ENCODE measurements at regions not wholly inside any gene's neighbourhood (a gene's known extent, or its start where the extent isn't known, plus 50 kb on each side); places are given as distances from the start of the nearest gene placed in this dataset.
"Not testable (repeated sequence)": the region's sequence is repeated elsewhere in the genome, so short reads cannot be mapped to it uniquely, and the experiment has no call there.

DNA sequence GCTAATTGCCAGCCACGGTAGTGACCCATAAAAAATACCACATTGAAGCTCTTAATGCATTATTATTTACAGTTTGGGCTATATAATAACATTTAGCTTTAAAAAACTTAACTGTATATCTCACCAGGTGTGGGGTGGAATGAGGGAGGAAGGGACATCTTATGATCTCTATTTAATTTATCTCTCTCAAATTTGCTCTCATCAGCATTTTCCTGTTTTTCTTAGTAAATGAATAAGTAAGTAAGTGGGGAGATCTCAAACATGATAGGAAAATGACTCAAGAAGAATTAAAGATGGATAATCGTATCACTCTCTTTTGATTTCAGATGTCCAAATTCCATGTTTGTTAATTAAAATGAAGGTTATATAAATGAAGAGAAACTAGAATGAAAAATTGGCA, 200.7 kb upstream of the NR3C2 start:
- Histone ChIP-seq H3K4me3 (ENCODE audit: low read length) (no peak overlapping the region), H3K4me1 (ENCODE audit: insufficient read depth, low read length) (no peaks in the 10 kb centered on the region), H3K9me3 (ENCODE audit: insufficient read depth, low read depth, low read length) (peaks cover 15% of the 10 kb centered on the region), H3K9ac (ENCODE audit: low read depth, low read length) (no peak overlapping the region), H3K27ac (ENCODE audit: low read depth, low read length) (no peak overlapping the region), H3K36me3 (ENCODE audit: insufficient read depth, low read length) (no peaks in the 10 kb centered on the region), H3K27me3 (ENCODE audit: insufficient read depth, low read length) (no peaks in the 10 kb centered on the region)
- WGBS: 100% methylated on average over 2 of the region's 2 CpGs

GRCh38 chr4:148638079-148638478, 195.9 kb upstream of the NR3C2 start:
- H3K27ac ChIP-seq (ENCODE audit: low read depth, low read length); H3K36me3 ChIP-seq (ENCODE audit: insufficient read depth, low read length); H3K27me3 ChIP-seq (ENCODE audit: insufficient read depth, low read length); H3K9ac ChIP-seq (ENCODE audit: low read depth, low read length); H3K4me1 ChIP-seq (ENCODE audit: insufficient read depth, low read length); H3K4me3 ChIP-seq (ENCODE audit: low read length): not testable (repeated sequence)
- peaks cover 34% of the 10 kb centered on the region for H3K9me3 ChIP-seq (ENCODE audit: insufficient read depth, low read depth, low read length)
- 91% methylated on average over 2 of the region's 2 CpGs for WGBS

- WGBS: 94% methylated on average over 3 of the region's 3 CpGs
- H3K9me3 ChIP-seq (ENCODE audit: insufficient read depth, low read depth, low read length): peaks cover 34% of the 10 kb centered on the region
- H3K4me3 ChIP-seq (ENCODE audit: low read length): not testable (repeated sequence)
Measured at GRCh38 chr4:148637453-148637852, 195.2 kb upstream of the NR3C2 start.

GRCh38 chr4:148634476-148634875, 192.3 kb upstream of the NR3C2 start:
- no peak overlapping the region for H3K9ac ChIP-seq (ENCODE audit: low read depth, low read length)
- H3K9me3 ChIP-seq (ENCODE audit: insufficient read depth, low read depth, low read length): peaks cover 34% of the 10 kb centered on the region
- H3K4me3 ChIP-seq (ENCODE audit: low read length): no peak overlapping the region
- 95% methylated on average over 3 of the region's 3 CpGs for WGBS
- no peak overlapping the region for H3K27ac ChIP-seq (ENCODE audit: low read depth, low read length)
- H3K27me3 ChIP-seq (ENCODE audit: insufficient read depth, low read length): no peaks in the 10 kb centered on the region
- no peaks in the 10 kb centered on the region for H3K4me1 ChIP-seq (ENCODE audit: insufficient read depth, low read length)
- no peaks in the 10 kb centered on the region for H3K36me3 ChIP-seq (ENCODE audit: insufficient read depth, low read length)

More at GRCh38 chr4:148637453-148637852, 195.2 kb upstream of the NR3C2 start:
- H3K27ac ChIP-seq (ENCODE audit: low read depth, low read length); H3K36me3 ChIP-seq (ENCODE audit: insufficient read depth, low read length); H3K4me1 ChIP-seq (ENCODE audit: insufficient read depth, low read length); H3K27me3 ChIP-seq (ENCODE audit: insufficient read depth, low read length); H3K9ac ChIP-seq (ENCODE audit: low read depth, low read length): not testable (repeated sequence)

DNA sequence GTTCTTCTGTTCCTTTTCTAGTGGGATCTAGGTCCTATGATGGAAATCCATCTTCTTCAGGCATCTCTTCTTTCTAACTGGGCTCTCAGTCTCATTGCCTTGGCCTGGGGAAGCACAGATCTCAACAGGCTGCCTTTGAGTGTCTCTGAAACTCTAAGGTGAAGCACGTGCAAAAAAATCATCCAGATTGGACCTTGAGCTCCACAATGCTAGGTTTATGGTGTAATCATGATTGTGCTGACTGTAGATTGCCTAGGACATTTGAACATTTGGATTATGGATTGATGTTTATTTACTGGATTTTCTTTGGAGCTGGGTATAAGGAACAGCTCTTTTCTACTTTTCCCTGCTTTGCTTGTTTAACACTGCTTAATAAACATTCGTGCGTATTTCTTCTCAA, 191.5 kb upstream of the NR3C2 start:
- no peaks in the 10 kb centered on the region for H3K4me1 ChIP-seq (ENCODE audit: insufficient read depth, low read length)
- no peak overlapping the region for H3K9ac ChIP-seq (ENCODE audit: low read depth, low read length)
- H3K9me3 ChIP-seq (ENCODE audit: insufficient read depth, low read depth, low read length): peaks cover 27% of the 10 kb centered on the region
- H3K4me3 ChIP-seq (ENCODE audit: low read length): no peak overlapping the region
- H3K36me3 ChIP-seq (ENCODE audit: insufficient read depth, low read length): no peaks in the 10 kb centered on the region
- H3K27me3 ChIP-seq (ENCODE audit: insufficient read depth, low read length): no peaks in the 10 kb centered on the region
- WGBS: 97% methylated on average over 3 of the region's 3 CpGs
- H3K27ac ChIP-seq (ENCODE audit: low read depth, low read length): no peak overlapping the region

DNA sequence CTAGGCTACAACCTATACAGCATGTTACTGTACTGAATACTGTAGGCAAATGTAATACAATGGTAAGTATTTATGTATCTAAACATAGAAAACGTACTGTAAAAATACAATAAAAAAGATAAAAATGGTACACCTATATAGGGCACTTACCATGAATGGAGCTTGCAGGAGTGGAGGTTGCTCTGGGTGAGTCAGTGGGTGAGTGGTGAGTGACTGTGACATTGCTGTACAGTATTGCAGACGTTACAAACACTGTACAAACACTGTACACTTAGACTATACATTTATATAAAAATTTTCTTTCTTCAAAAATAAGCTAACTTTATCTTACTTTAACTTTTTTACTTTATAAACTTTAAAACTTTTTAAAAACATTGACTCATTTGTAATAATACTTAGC, 190.3 kb upstream of the NR3C2 start:
- Histone ChIP-seq H3K4me3 (ENCODE audit: low read length) (no peak overlapping the region), H3K27me3 (ENCODE audit: insufficient read depth, low read length) (no peaks in the 10 kb centered on the region), H3K27ac (ENCODE audit: low read depth, low read length) (no peak overlapping the region), H3K4me1 (ENCODE audit: insufficient read depth, low read length) (no peaks in the 10 kb centered on the region), H3K36me3 (ENCODE audit: insufficient read depth, low read length) (no peaks in the 10 kb centered on the region), H3K9me3 (ENCODE audit: insufficient read depth, low read depth, low read length) (peaks cover 15% of the 10 kb centered on the region), H3K9ac (ENCODE audit: low read depth, low read length) (no peak overlapping the region)
- no CpG with 5 or more reads among the region's 2 CpGs for WGBS

DNA sequence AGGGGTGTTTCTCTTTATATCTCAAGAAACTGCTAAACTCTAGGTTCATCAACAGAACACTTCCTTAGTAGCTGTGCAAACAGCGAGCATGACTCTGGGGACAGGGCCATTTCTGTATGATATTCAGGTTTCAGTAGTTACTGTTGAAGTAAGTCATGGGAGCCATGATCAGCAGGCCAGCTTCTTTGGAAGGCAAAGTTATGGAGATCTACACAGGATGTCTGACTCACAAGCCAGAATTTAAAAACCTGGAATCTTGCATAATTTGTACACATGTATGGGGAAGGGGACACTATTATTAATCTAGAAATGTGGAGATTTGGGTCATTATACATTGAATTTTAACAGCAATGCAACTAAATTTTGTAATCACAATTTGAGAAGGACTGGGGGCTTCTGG, 187.8 kb upstream of the NR3C2 start:
- H3K9ac ChIP-seq (ENCODE audit: low read depth, low read length): no peak overlapping the region
- no peak overlapping the region for H3K27ac ChIP-seq (ENCODE audit: low read depth, low read length)
- H3K4me1 ChIP-seq (ENCODE audit: insufficient read depth, low read length): no peaks in the 10 kb centered on the region
- WGBS: 97% methylated on average over 1 of the region's 1 CpG
- no peaks in the 10 kb centered on the region for H3K36me3 ChIP-seq (ENCODE audit: insufficient read depth, low read length)
- no peaks in the 10 kb centered on the region for H3K9me3 ChIP-seq (ENCODE audit: insufficient read depth, low read depth, low read length)
- no peaks in the 10 kb centered on the region for H3K27me3 ChIP-seq (ENCODE audit: insufficient read depth, low read length)
- H3K4me3 ChIP-seq (ENCODE audit: low read length): no peak overlapping the region

DNA sequence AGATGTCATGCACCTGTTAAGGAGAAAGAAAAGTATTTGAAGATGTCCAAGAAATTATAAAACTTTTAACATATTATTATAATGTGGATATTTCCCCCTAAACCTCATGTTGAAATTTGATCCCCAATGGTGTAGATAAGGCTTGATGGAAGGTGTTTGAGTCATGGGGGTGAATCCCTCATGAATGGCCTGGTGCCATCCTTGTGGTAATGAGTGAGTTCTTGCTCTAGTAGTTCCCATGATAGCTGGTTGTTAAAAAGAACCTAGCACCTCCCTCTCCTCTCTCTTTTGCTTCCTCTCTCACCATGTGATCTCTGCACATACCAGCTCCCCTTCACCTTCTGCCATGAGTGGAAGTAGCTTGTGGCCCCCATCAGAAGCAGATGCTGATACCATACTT, 176.6 kb upstream of the NR3C2 start:
- Histone ChIP-seq H3K4me3 (ENCODE audit: low read length) (no peak overlapping the region), H3K4me1 (ENCODE audit: insufficient read depth, low read length) (no peaks in the 10 kb centered on the region), H3K27me3 (ENCODE audit: insufficient read depth, low read length) (no peaks in the 10 kb centered on the region), H3K9me3 (ENCODE audit: insufficient read depth, low read depth, low read length) (peaks cover 5% of the 10 kb centered on the region; the same call in 1 of the 2 replicates), H3K27ac (ENCODE audit: low read depth, low read length) (no peak overlapping the region), H3K9ac (ENCODE audit: low read depth, low read length) (no peak overlapping the region), H3K36me3 (ENCODE audit: insufficient read depth, low read length) (no peaks in the 10 kb centered on the region)

- H3K36me3 ChIP-seq (ENCODE audit: insufficient read depth, low read length): no peaks in the 10 kb centered on the region
- no peaks in the 10 kb centered on the region for H3K9me3 ChIP-seq (ENCODE audit: insufficient read depth, low read depth, low read length)
- H3K4me3 ChIP-seq (ENCODE audit: low read length): no peak overlapping the region
- H3K27ac ChIP-seq (ENCODE audit: low read depth, low read length): no peak overlapping the region
- no peak overlapping the region for H3K9ac ChIP-seq (ENCODE audit: low read depth, low read length)
- 91% methylated on average over 3 of the region's 4 CpGs for WGBS
- H3K4me1 ChIP-seq (ENCODE audit: insufficient read depth, low read length): no peaks in the 10 kb centered on the region
- no peaks in the 10 kb centered on the region for H3K27me3 ChIP-seq (ENCODE audit: insufficient read depth, low read length)
Measured at GRCh38 chr4:148608968-148609367, 166.8 kb upstream of the NR3C2 start.

DNA sequence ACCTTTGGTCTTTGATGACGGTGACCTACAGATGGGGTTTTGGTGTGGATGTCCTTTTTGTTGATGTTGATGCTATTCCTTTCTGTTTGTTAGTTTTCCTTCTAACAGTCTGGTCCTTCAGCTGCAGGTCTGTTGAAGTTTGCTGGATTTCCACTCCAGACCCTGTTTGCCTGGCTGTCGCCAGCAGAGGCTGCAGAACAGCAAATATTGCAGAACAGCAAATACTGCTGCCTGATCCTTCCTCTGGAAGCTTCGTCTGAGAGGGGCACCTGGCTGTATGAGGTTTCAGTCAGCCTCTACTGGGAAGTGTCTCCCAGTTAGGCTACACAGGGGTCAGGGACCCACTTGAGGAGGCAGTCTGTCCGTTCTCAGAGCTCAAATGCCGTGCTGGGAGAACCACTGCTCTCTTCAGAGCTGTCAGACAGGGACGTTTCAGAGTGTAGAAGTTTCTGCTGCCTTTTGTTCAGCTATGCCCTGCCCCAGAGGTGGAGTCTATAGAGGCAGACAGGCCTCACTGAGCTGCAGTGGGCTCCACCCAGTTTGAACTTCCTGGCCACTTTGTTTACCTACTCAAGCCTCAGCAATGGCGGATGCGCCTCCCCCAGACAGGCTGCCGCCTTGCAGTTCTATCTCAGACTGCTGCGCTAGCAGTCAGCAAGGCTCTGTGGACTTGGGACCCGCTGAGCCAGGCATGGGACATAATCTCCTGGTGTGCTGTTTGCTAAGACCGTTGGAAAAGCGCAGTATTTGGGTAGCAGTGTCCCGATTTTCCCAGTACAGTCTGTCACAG, 156.4 kb upstream of the NR3C2 start:
- H3K4me3 ChIP-seq (ENCODE audit: low read length); H3K4me1 ChIP-seq (ENCODE audit: insufficient read depth, low read length); H3K27me3 ChIP-seq (ENCODE audit: insufficient read depth, low read length); H3K9ac ChIP-seq (ENCODE audit: low read depth, low read length); H3K9me3 ChIP-seq (ENCODE audit: insufficient read depth, low read depth, low read length); H3K27ac ChIP-seq (ENCODE audit: low read depth, low read length); H3K36me3 ChIP-seq (ENCODE audit: insufficient read depth, low read length): not testable (repeated sequence)
- 93% methylated on average over 14 of the region's 14 CpGs for WGBS

- H3K4me3 ChIP-seq (ENCODE audit: low read length): no peak overlapping the region
- H3K4me1 ChIP-seq (ENCODE audit: insufficient read depth, low read length): no peaks in the 10 kb centered on the region
- WGBS: 94% methylated on average over 4 of the region's 4 CpGs
- H3K27ac ChIP-seq (ENCODE audit: low read depth, low read length): no peak overlapping the region
- no peak overlapping the region for H3K9ac ChIP-seq (ENCODE audit: low read depth, low read length)
- H3K9me3 ChIP-seq (ENCODE audit: insufficient read depth, low read depth, low read length): peaks cover 20% of the 10 kb centered on the region
- no peaks in the 10 kb centered on the region for H3K27me3 ChIP-seq (ENCODE audit: insufficient read depth, low read length)
- no peaks in the 10 kb centered on the region for H3K36me3 ChIP-seq (ENCODE audit: insufficient read depth, low read length)
Measured at GRCh38 chr4:148589182-148589581, 147.0 kb upstream of the NR3C2 start.

DNA sequence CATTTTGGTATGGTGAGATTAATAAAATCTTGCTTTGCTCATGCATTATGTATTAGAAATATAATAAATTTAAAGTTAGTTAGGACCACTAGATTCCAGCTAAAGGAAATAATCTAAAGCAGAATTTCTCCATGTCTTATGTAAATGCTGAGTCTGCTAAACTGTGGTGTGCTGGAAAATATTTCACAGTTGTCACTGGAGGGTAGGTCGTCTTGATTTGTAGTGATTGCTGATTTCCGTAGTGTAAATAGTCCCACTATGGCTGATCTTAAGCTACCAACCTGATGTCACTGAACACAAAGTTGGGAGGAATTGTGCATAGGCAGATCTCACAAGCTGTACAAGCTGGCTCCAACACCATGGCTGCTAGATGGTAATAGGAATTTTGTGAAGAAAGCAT, 133.4 kb upstream of the NR3C2 start:
- Histone ChIP-seq H3K27ac (ENCODE audit: low read depth, low read length) (no peak overlapping the region), H3K27me3 (ENCODE audit: insufficient read depth, low read length) (no peaks in the 10 kb centered on the region), H3K4me1 (ENCODE audit: insufficient read depth, low read length) (no peaks in the 10 kb centered on the region), H3K9me3 (ENCODE audit: insufficient read depth, low read depth, low read length) (no peaks in the 10 kb centered on the region), H3K36me3 (ENCODE audit: insufficient read depth, low read length) (no peaks in the 10 kb centered on the region), H3K4me3 (ENCODE audit: low read length) (no peak overlapping the region), H3K9ac (ENCODE audit: low read depth, low read length) (no peak overlapping the region)
- WGBS: 93% methylated on average over 2 of the region's 2 CpGs
